HG03460 (cell line): ENCODE measurements at regions not wholly inside any gene's neighbourhood (a gene's known extent, or its start where the extent isn't known, plus 50 kb on each side); places are given as distances from the start of the nearest gene placed in this dataset.
"Not testable (repeated sequence)": the region's sequence is repeated elsewhere in the genome, so short reads cannot be mapped to it uniquely, and the experiment has no call there.

Source experiments
- ATAC-seq: cut with Tn5 transposase; IDR thresholded peaks from one replicate; pipeline ENCODE4 v1.9.1; 2021; ENCODE audit not compliant: unreplicated experiment

- ATAC-seq = no peak
These were observed 231.6 kb upstream of the CWC22 start for GRCh38 chr2:180238729-180239128.

- not testable (repeated sequence) for ATAC-seq
These were observed 229.0 kb upstream of the CWC22 start for GRCh38 chr2:180236061-180236460.

GRCh38 chr2:180235506-180235905, 228.4 kb upstream of the CWC22 start:
- ATAC-seq = not testable (repeated sequence)

GRCh38 chr2:180234991-180235390, 227.9 kb upstream of the CWC22 start:
- not testable (repeated sequence) for ATAC-seq

GRCh38 chr2:180231015-180231414, 223.9 kb upstream of the CWC22 start:
- no peak for ATAC-seq

- no peak for ATAC-seq
These were observed 220.4 kb upstream of the CWC22 start for GRCh38 chr2:180227461-180227860.

- no peak for ATAC-seq
These were observed 218.0 kb upstream of the CWC22 start for GRCh38 chr2:180225118-180225517.

GRCh38 chr2:180222644-180223043, 215.5 kb upstream of the CWC22 start:
- ATAC-seq = no peak

- ATAC-seq = no peak
These were observed 212.4 kb upstream of the CWC22 start for GRCh38 chr2:180219491-180219890.

GRCh38 chr2:180208841-180209240, 201.7 kb upstream of the CWC22 start:
- ATAC-seq = no peak

- no peak for ATAC-seq
These were observed 198.6 kb upstream of the CWC22 start for GRCh38 chr2:180205621-180206235.

GRCh38 chr2:180203972-180204371, 196.9 kb upstream of the CWC22 start:
- ATAC-seq = no peak

GRCh38 chr2:180202467-180202951, 195.4 kb upstream of the CWC22 start:
- ATAC-seq = no peak

GRCh38 chr2:180196419-180196977, 189.4 kb upstream of the CWC22 start:
- ATAC-seq = no peak

GRCh38 chr2:180195847-180196246, 188.8 kb upstream of the CWC22 start:
- ATAC-seq = no peak

GRCh38 chr2:180191432-180192124, 184.5 kb upstream of the CWC22 start:
- no peak for ATAC-seq

GRCh38 chr2:180190851-180191250, 183.8 kb upstream of the CWC22 start:
- no peak for ATAC-seq

GRCh38 chr2:180187611-180188010, 180.5 kb upstream of the CWC22 start:
- ATAC-seq = no peak

GRCh38 chr2:180184506-180184905, 177.4 kb upstream of the CWC22 start:
- ATAC-seq = no peak

- ATAC-seq = no peak
These were observed 173.4 kb upstream of the CWC22 start for GRCh38 chr2:180180511-180180910.

GRCh38 chr2:180177534-180177933, 170.4 kb upstream of the CWC22 start:
- no peak for ATAC-seq

- ATAC-seq = no peak
These were observed 168.6 kb upstream of the CWC22 start for GRCh38 chr2:180175736-180176135.
